Suprapubic skin (tissue), 3 donors: ENCODE measurements at regions not wholly inside any gene's neighbourhood (a gene's known extent, or its start where the extent isn't known, plus 50 kb on each side); places are given as distances from the start of the nearest gene placed in this dataset.

Experiments used
- EP300 ChIP-seq: sonication (generic); formaldehyde crosslinking; IDR thresholded peaks from one replicate; pipeline ENCODE4 v1.6.1; 2017; ENCODE audit warnings: antibody characterized with exemption
- TF ChIP-seq, protein P1 (sequence below), 2 donors: fragments of 200-600 bp in 1 of 2; fragments of 450-650 bp in 1 of 2; sonication (generic) in 1 of 2; IDR thresholded peaks; one replicate each; pipeline ENCODE4 v1.5.1; 2016 to 2019; ENCODE audit warnings: antibody characterized with exemption in 2 of 2, mild to moderate bottlenecking in 1 of 2, moderate library complexity in 1 of 2

- TF ChIP-seq, protein P1, sequence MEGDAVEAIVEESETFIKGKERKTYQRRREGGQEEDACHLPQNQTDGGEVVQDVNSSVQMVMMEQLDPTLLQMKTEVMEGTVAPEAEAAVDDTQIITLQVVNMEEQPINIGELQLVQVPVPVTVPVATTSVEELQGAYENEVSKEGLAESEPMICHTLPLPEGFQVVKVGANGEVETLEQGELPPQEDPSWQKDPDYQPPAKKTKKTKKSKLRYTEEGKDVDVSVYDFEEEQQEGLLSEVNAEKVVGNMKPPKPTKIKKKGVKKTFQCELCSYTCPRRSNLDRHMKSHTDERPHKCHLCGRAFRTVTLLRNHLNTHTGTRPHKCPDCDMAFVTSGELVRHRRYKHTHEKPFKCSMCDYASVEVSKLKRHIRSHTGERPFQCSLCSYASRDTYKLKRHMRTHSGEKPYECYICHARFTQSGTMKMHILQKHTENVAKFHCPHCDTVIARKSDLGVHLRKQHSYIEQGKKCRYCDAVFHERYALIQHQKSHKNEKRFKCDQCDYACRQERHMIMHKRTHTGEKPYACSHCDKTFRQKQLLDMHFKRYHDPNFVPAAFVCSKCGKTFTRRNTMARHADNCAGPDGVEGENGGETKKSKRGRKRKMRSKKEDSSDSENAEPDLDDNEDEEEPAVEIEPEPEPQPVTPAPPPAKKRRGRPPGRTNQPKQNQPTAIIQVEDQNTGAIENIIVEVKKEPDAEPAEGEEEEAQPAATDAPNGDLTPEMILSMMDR (IDR thresholded peaks at IDR 0.05) = no peak
- TF ChIP-seq EP300 = no peak
Observed at GRCh38 chr12:16893426-16893825, 287.5 kb upstream of the LMO3 start.
